Hepatocyte (in vitro differentiated cells): ENCODE measurements at regions not wholly inside any gene's neighbourhood (a gene's known extent, or its start where the extent isn't known, plus 50 kb on each side); places are given as distances from the start of the nearest gene placed in this dataset.

Experiments used
- DNase-seq: peaks from one replicate; pipeline ENCODE4 v3.0.0-alpha.2; 2016; ENCODE audit warnings: low spot score
- H2AFZ ChIP-seq: fragments of 200-600 bp; sonication (generic); 2 replicates; pipeline ENCODE4 v1.6.0; 2016; ENCODE audit warnings: antibody characterized with exemption, mild to moderate bottlenecking
- H3K27ac ChIP-seq: fragments of 200-600 bp; sonication (generic); 2 replicates; pipeline ENCODE4 v1.5.1; 2016; ENCODE audit warnings: mild to moderate bottlenecking
- H3K27me3 ChIP-seq: fragments of 200-600 bp; sonication (generic); 2 replicates; pipeline ENCODE4 v1.6.1; 2016
- H3K36me3 ChIP-seq: fragments of 200-600 bp; sonication (generic); replicated peaks from 2 replicates; pipeline ENCODE4 v1.5.1; 2016; ENCODE audit warnings: low read depth; ENCODE audit not compliant: insufficient read depth
- H3K4me1 ChIP-seq: fragments of 200-600 bp; sonication (generic); 2 replicates; pipeline ENCODE4 v1.5.1; 2016; ENCODE audit warnings: mild to moderate bottlenecking, moderate library complexity; ENCODE audit not compliant: insufficient read depth
- H3K4me2 ChIP-seq: fragments of 200-600 bp; sonication (generic); 2 replicates; pipeline ENCODE4 v1.6.0; 2016
- H3K4me3 ChIP-seq: fragments of 200-600 bp; sonication (generic); 2 replicates; pipeline ENCODE4 v1.5.1; 2016; ENCODE audit warnings: mild to moderate bottlenecking
- H3K79me2 ChIP-seq: fragments of 200-600 bp; sonication (generic); 2 replicates; pipeline ENCODE4 v1.6.0; 2017; ENCODE audit warnings: mild to moderate bottlenecking
- H3K9me2 ChIP-seq: fragments of 200-600 bp; sonication (generic); replicated peaks from 2 replicates; pipeline ENCODE4 v1.6.0; 2017; ENCODE audit warnings: mild to moderate bottlenecking; ENCODE audit not compliant: insufficient read depth
- H3K9me3 ChIP-seq: fragments of 200-600 bp; sonication (generic); 2 replicates; pipeline ENCODE4 v1.5.1; 2016; ENCODE audit warnings: low read depth, mild to moderate bottlenecking
- H4K20me1 ChIP-seq: fragments of 200-600 bp; sonication (generic); 2 replicates; pipeline ENCODE4 v1.6.0; 2016; ENCODE audit warnings: mild to moderate bottlenecking; ENCODE audit not compliant: insufficient read depth, poor library complexity, severe bottlenecking
- EZH2 ChIP-seq: fragments of 200-600 bp; sonication (generic); IDR thresholded peaks from 2 replicates; pipeline ENCODE4 v1.6.1; 2016; ENCODE audit warnings: antibody characterized with exemption, mild to moderate bottlenecking, borderline replicate concordance
- EZH2phosphoT487 ChIP-seq: fragments of 200-600 bp; sonication (generic); IDR thresholded peaks from one replicate; pipeline ENCODE4 v1.6.1; 2018; ENCODE audit warnings: antibody characterized with exemption, mild to moderate bottlenecking, low read depth, moderate library complexity; ENCODE audit not compliant: unreplicated experiment, severe bottlenecking
- WGBS: methylation state at CpG from one replicate; pipeline ENCODE4 v1.1.6; 2016; ENCODE audit warnings: low lambda C conversion rate; ENCODE audit errors: missing lambda C conversion rate; 5-methylcytosine and 5-hydroxymethylcytosine counted together
- TF ChIP-seq, protein P1 (sequence below): fragments of 200-600 bp; sonication (generic); IDR thresholded peaks from 2 replicates; pipeline ENCODE4 v1.5.1; 2016; ENCODE audit warnings: antibody characterized with exemption, mild to moderate bottlenecking; ENCODE audit not compliant: poor library complexity

DNA sequence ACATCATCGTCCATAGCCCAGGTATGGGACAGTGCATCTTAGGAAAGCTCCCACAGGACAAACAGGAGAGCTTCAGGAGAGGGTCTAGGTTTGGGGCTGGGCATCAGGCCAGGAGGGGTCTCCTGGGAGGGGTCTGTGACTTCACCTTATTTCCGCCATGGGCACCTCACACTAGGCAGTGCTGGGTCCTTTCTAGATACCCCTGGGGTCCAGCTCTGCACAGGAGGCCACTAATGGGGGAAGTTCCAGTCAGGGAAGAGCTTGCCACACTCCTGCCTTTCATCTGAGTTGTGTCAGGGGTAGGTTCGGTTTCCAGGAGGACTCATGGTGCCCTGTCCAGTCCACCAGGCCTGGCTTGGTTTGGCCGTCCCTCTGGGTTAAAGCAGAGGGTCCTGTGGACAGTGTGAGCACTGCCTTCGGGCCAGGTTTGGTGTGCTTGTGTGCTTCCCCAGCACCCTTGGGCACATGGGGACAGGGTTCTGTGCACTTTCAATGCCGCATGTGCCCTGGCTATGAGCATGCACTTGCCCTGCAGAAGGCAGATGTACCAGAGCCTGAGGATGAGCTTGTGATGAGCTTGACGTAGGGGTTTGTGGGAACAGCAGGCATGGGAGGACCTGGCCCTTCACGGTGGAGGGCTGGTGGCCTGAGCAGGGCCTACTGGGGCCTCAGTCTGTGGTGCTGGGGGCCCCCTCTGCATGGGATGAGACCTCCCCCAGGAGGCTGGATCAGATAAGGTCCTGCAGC lies 377.7 kb upstream of the NUPR2 start:
- Histone ChIP-seq H3K36me3 (no peaks in the 10 kb centered on the region), H3K79me2 (no peaks in the 10 kb centered on the region), H3K4me2 (no peak overlapping the region), H4K20me1 (no peaks in the 10 kb centered on the region), H3K9me3 (peaks cover 2% of the 10 kb centered on the region), H3K4me1 (no peaks in the 10 kb centered on the region), H3K27me3 (no peaks in the 10 kb centered on the region), H3K27ac (no peak overlapping the region), H2AFZ (no peak overlapping the region), H3K9me2 (no peaks in the 10 kb centered on the region), H3K4me3 (no peak overlapping the region)
- DNase-seq: no peak
- no peak for TF ChIP-seq EZH2
- TF ChIP-seq EZH2phosphoT487: no peak
- TF ChIP-seq, protein P1, sequence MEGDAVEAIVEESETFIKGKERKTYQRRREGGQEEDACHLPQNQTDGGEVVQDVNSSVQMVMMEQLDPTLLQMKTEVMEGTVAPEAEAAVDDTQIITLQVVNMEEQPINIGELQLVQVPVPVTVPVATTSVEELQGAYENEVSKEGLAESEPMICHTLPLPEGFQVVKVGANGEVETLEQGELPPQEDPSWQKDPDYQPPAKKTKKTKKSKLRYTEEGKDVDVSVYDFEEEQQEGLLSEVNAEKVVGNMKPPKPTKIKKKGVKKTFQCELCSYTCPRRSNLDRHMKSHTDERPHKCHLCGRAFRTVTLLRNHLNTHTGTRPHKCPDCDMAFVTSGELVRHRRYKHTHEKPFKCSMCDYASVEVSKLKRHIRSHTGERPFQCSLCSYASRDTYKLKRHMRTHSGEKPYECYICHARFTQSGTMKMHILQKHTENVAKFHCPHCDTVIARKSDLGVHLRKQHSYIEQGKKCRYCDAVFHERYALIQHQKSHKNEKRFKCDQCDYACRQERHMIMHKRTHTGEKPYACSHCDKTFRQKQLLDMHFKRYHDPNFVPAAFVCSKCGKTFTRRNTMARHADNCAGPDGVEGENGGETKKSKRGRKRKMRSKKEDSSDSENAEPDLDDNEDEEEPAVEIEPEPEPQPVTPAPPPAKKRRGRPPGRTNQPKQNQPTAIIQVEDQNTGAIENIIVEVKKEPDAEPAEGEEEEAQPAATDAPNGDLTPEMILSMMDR: no peak
- WGBS: 59% methylated on average over 8 of the region's 8 CpGs

DNA sequence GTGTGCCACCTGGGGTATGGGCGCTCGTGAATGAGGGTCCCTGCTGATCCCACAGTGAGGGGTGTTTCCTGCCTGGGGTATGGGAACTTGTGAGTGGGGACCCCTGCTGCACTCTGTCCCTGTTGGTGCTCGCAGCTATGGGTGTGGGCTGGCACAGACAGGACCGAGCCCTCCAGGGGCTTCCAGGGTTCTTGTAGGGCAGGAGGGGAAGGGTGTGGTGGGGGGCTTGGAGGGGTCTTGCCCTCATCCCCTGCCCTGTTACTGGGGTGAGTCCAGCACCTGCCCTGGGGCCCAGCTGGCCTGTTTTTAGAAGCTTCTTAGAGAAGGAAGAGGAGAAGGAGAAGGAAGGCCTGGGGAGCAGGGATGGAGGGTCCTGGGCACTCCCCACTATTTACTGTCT lies 377.0 kb upstream of the NUPR2 start:
- no peaks in the 10 kb centered on the region for H3K27me3 ChIP-seq
- H4K20me1 ChIP-seq: no peaks in the 10 kb centered on the region
- TF ChIP-seq EZH2phosphoT487: no peak
- TF ChIP-seq, protein P1: no peak
- no peak for TF ChIP-seq EZH2
- H3K27ac ChIP-seq: no peak overlapping the region
- H3K9me2 ChIP-seq: no peaks in the 10 kb centered on the region
- DNase-seq: no peak
- no peaks in the 10 kb centered on the region for H3K79me2 ChIP-seq
- H2AFZ ChIP-seq: no peak overlapping the region
- WGBS: 84% methylated on average over 4 of the region's 4 CpGs
- H3K4me3 ChIP-seq: no peak overlapping the region
- H3K36me3 ChIP-seq: no peaks in the 10 kb centered on the region
- H3K9me3 ChIP-seq: no peaks in the 10 kb centered on the region
- H3K4me2 ChIP-seq: no peak overlapping the region
- H3K4me1 ChIP-seq: no peaks in the 10 kb centered on the region

DNA sequence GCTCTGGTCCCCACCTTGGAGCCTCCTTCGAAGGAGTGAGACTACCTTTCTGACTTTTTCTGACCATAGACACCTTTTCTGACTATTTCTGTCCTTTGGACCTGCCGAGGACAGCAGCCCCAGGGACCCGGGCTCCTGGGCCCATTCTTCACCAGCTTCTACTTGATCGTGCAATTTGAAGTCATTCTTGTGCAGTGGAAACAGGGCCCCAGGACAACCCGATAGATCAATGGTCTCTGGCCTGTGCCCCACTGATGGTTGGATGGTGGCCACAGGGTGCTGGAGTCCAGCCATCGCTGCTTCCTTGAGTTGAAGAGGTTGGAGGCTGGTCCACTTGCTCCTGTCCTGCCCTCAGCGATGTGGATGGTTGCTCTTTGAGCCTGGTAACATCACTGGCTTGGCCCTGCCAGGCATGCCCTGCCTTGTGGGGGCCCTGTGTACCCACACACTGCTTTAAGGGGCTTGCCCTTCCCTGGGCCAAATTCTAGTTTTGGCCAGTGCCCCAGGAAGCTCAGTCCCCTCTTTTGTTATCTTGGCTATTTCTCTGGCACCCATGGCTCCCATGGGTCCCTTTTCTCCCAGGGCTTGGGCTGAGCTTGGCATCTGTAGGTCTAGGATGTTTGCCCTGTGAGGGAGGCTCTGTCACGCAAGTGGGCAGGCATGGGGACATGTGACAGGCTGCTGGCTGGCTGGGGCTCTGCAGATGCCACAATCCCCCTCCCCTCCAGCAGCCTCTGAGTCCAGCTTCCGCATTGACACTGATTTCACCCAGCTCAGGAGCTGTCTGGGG lies 375.6 kb upstream of the NUPR2 start:
- TF ChIP-seq EZH2 (no peak), EZH2phosphoT487 (no peak)
- TF ChIP-seq, protein P1: no peak
- H3K27me3 ChIP-seq: no peaks in the 10 kb centered on the region
- no peak overlapping the region for H3K4me3 ChIP-seq
- no peaks in the 10 kb centered on the region for H3K79me2 ChIP-seq
- H3K4me1 ChIP-seq: no peaks in the 10 kb centered on the region
- no peaks in the 10 kb centered on the region for H3K9me2 ChIP-seq
- H3K4me2 ChIP-seq: no peak overlapping the region
- H3K36me3 ChIP-seq: no peaks in the 10 kb centered on the region
- no peak overlapping the region for H2AFZ ChIP-seq
- H4K20me1 ChIP-seq: no peaks in the 10 kb centered on the region
- no peak overlapping the region for H3K27ac ChIP-seq
- no peaks in the 10 kb centered on the region for H3K9me3 ChIP-seq
- DNase-seq: no peak
- WGBS: 59% methylated on average over 9 of the region's 9 CpGs
